K562 (cell line): ENCODE measurements at regions not wholly inside any gene's neighbourhood (a gene's known extent, or its start where the extent isn't known, plus 50 kb on each side); places are given as distances from the start of the nearest gene placed in this dataset.
A peak's percentile ranks its signal among the peaks of the same experiment; 100 is the strongest.

Experiments
- ATF1 ChIP-seq, 2 experiments: fragments of 450-650 bp in 1 of 2; IDR thresholded peaks; 2 replicates each; pipeline ENCODE4 v1.6.1; 2016; ENCODE audit warnings: missing compliant biosample characterization in 1 of 2, missing genetic modification characterization in 1 of 2
- BHLHE40 ChIP-seq: IDR thresholded peaks from 2 replicates; pipeline ENCODE4 v1.6.1; 2011; ENCODE audit warnings: low read length, improper control_type of control experiment
- DPF2 ChIP-seq: fragments of 450-650 bp; IDR thresholded peaks from 2 replicates; pipeline ENCODE4 v1.6.1; 2016
- ELF1 ChIP-seq: fragments of 200-800 bp; sonication (Bioruptor generic); IDR thresholded peaks from 2 replicates; pipeline ENCODE4 v1.6.1; 2016; ENCODE audit warnings: missing genetic modification characterization, missing compliant biosample characterization
- FOXM1 ChIP-seq, 2 experiments: fragments of 450-650 bp in 1 of 2; sonication (generic) in 1 of 2; formaldehyde crosslinking in 1 of 2; IDR thresholded peaks; 2 replicates each; pipeline versions ENCODE4 v1.6.1 to v1.9.0; 2017 to 2022; ENCODE audit warnings: low read depth in 2 of 2, mild to moderate bottlenecking in 2 of 2, missing genetic modification reagents in 1 of 2, moderate library complexity in 1 of 2
- HNRNPK ChIP-seq: fragments of 200-400 bp; formaldehyde crosslinking; IDR thresholded peaks from one replicate; pipeline ENCODE4 v1.6.1; 2018; ENCODE audit warnings: mild to moderate bottlenecking, low read depth, low read length; ENCODE audit not compliant: poor library complexity, severe bottlenecking
- MAZ ChIP-seq, 2 experiments: fragments of 450-650 bp in 1 of 2; sonication (generic) in 1 of 2; formaldehyde crosslinking; IDR thresholded peaks in 1 of 2; conservative IDR thresholded peaks in 1 of 2; 2 replicates each; pipeline versions ENCODE4 v1.4.0 to v1.5.0; 2020; ENCODE audit warnings: mild to moderate bottlenecking in 1 of 2, missing genetic modification reagents in 1 of 2
- MEIS2 ChIP-seq: fragments of 450-650 bp; IDR thresholded peaks from 2 replicates; pipeline ENCODE4 v1.6.1; 2014; ENCODE audit warnings: mild to moderate bottlenecking; ENCODE audit not compliant: partially characterized antibody
- NCOA1 ChIP-seq: fragments of 450-650 bp; IDR thresholded peaks from 2 replicates; pipeline ENCODE4 v1.6.1; 2016; ENCODE audit warnings: low read depth
- NCOA6 ChIP-seq: fragments of 450-650 bp; IDR thresholded peaks from 2 replicates; pipeline ENCODE4 v1.6.1; 2017; ENCODE audit warnings: mild to moderate bottlenecking
- PHF20 ChIP-seq: fragments of 450-650 bp; IDR thresholded peaks from 2 replicates; pipeline ENCODE4 v1.6.1; 2018; ENCODE audit not compliant: partially characterized antibody
- PHF21A ChIP-seq: fragments of 450-650 bp; IDR thresholded peaks from 2 replicates; pipeline ENCODE4 v1.6.1; 2017; ENCODE audit warnings: low read depth, borderline replicate concordance
- SMAD2 ChIP-seq: fragments of 150-350 bp; IDR thresholded peaks from 2 replicates; pipeline ENCODE4 v1.6.1; 2014; ENCODE audit warnings: low read depth, mild to moderate bottlenecking, low read length
- SREBF1 ChIP-seq: fragments of 150-350 bp; IDR thresholded peaks from 2 replicates; pipeline ENCODE4 v1.6.1; 2014; ENCODE audit warnings: antibody characterized with exemption, low read depth, low read length, borderline replicate concordance
- ZC3H4 ChIP-seq: sonication (generic); formaldehyde crosslinking; IDR thresholded peaks from 2 replicates; pipeline ENCODE4 v1.9.0; 2021; ENCODE audit warnings: missing genetic modification reagents, borderline replicate concordance
- ZKSCAN8 ChIP-seq: fragments of 200-800 bp; sonication (Bioruptor generic); IDR thresholded peaks from 2 replicates; pipeline ENCODE4 v1.6.1; 2016; ENCODE audit warnings: missing genetic modification characterization, missing compliant biosample characterization
- ZNF224 ChIP-seq: sonication (generic); formaldehyde crosslinking; IDR thresholded peaks from 2 replicates; pipeline ENCODE4 v1.8.0; 2022; ENCODE audit warnings: mild to moderate bottlenecking, missing genetic modification reagents
- ZNF263 ChIP-seq: sonication (generic); formaldehyde crosslinking; IDR thresholded peaks from 2 replicates; pipeline ENCODE4 v1.8.0; 2022; ENCODE audit warnings: mild to moderate bottlenecking, missing genetic modification reagents, borderline replicate concordance
- ZNF644 ChIP-seq: fragments of 200-800 bp; sonication (Bioruptor generic); IDR thresholded peaks from 2 replicates; pipeline ENCODE4 v1.6.1; 2016; ENCODE audit warnings: low read depth, missing genetic modification characterization, missing compliant biosample characterization
- ZNF766 ChIP-seq: fragments of 200-800 bp; sonication (Bioruptor generic); conservative IDR thresholded peaks from 2 replicates; pipeline ENCODE4 v1.6.1; 2016; ENCODE audit warnings: missing genetic modification characterization, missing compliant biosample characterization
- TF ChIP-seq, protein P1 (sequence below): fragments of 450-650 bp; IDR thresholded peaks from 2 replicates; pipeline ENCODE4 v1.7.0; 2016; ENCODE audit warnings: borderline replicate concordance
- TF ChIP-seq, protein P2 (sequence below): fragments of 250-450 bp; sonication (Bioruptor Pico); IDR thresholded peaks from 2 replicates; pipeline ENCODE4 v1.4.0; 2020; ENCODE audit warnings: mild to moderate bottlenecking, moderate library complexity, borderline replicate concordance
- TF ChIP-seq, protein P3 (sequence below): fragments of 250-450 bp; sonication (Bioruptor Pico); IDR thresholded peaks from 2 replicates; pipeline ENCODE4 v1.5.0; 2020; ENCODE audit warnings: mild to moderate bottlenecking, borderline replicate concordance

DNA sequence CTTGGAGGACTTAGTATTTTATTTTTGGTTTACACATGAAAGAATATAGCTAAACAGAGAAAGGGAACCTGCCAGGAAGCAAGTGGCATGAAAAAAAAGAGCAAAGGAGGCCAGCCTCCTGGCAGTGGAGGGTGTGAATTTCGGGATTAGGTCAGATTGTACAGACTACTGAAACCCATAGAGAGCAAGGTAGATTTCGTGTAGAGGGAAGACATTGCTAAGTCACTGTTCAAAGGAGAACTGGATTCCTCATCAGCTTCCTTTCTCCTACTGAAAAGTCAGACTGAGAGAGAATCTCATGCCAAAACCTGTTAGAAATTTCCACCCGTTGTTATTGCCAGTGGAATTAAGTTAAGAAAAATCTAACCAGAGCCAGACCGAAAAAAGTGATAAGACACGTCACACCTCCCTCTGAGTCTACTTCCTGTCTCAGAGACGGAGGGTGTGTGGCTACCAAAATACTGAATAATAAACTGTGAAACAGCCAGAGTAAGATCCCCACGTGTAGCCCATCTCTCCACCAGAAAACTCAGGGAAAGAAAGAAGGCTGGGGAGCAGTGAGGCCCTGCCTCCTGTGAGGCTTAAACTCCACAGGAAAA, 118.8 kb downstream of the SKIDA1 start (continued):
- TF ChIP-seq, protein P1, sequence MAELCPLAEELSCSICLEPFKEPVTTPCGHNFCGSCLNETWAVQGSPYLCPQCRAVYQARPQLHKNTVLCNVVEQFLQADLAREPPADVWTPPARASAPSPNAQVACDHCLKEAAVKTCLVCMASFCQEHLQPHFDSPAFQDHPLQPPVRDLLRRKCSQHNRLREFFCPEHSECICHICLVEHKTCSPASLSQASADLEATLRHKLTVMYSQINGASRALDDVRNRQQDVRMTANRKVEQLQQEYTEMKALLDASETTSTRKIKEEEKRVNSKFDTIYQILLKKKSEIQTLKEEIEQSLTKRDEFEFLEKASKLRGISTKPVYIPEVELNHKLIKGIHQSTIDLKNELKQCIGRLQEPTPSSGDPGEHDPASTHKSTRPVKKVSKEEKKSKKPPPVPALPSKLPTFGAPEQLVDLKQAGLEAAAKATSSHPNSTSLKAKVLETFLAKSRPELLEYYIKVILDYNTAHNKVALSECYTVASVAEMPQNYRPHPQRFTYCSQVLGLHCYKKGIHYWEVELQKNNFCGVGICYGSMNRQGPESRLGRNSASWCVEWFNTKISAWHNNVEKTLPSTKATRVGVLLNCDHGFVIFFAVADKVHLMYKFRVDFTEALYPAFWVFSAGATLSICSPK, result no peak
- TF ChIP-seq ZNF644 (tag), result no peak
- TF ChIP-seq, protein P2, sequence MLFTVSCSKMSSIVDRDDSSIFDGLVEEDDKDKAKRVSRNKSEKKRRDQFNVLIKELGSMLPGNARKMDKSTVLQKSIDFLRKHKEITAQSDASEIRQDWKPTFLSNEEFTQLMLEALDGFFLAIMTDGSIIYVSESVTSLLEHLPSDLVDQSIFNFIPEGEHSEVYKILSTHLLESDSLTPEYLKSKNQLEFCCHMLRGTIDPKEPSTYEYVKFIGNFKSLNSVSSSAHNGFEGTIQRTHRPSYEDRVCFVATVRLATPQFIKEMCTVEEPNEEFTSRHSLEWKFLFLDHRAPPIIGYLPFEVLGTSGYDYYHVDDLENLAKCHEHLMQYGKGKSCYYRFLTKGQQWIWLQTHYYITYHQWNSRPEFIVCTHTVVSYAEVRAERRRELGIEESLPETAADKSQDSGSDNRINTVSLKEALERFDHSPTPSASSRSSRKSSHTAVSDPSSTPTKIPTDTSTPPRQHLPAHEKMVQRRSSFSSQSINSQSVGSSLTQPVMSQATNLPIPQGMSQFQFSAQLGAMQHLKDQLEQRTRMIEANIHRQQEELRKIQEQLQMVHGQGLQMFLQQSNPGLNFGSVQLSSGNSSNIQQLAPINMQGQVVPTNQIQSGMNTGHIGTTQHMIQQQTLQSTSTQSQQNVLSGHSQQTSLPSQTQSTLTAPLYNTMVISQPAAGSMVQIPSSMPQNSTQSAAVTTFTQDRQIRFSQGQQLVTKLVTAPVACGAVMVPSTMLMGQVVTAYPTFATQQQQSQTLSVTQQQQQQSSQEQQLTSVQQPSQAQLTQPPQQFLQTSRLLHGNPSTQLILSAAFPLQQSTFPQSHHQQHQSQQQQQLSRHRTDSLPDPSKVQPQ (CRISPR knock-in tag), result no peak
- no peak for TF ChIP-seq ZNF263 (CRISPR knock-in tag)
- no peak for TF ChIP-seq FOXM1 (IDR thresholded peaks at IDR 0.05; ENCODE audit: low read depth)
- TF ChIP-seq FOXM1 (CRISPR knock-in tag; IDR thresholded peaks at IDR 0.05; ENCODE audit: low read depth), result no peak
- no peak for TF ChIP-seq PHF20
- TF ChIP-seq NCOA1, result no peak
- TF ChIP-seq ATF1 (CRISPR knock-in tag; IDR thresholded peaks at IDR 0.05), result no peak
- TF ChIP-seq ATF1 (tag; IDR thresholded peaks at IDR 0.05), result peak; percentile 62
- peak; percentile 34; the same call in 1 of the 2 replicates for TF ChIP-seq ELF1 (tag)
- no peak for TF ChIP-seq PHF21A
- TF ChIP-seq ZKSCAN8 (CRISPR knock-in tag), result 0 out of 2 replicates have a peak, but pooled peaks have one; percentile 60
- 0 out of 2 replicates have a peak, but pooled peaks have one; percentile 27 for TF ChIP-seq DPF2
- TF ChIP-seq SREBF1, result no peak
- no peak for TF ChIP-seq HNRNPK
- TF ChIP-seq ZNF224, result no peak
- no peak for TF ChIP-seq ZNF766
- TF ChIP-seq MAZ (CRISPR knock-in tag; conservative IDR thresholded peaks at IDR 0.05 in 1 of 2, IDR thresholded peaks at IDR 0.05 in 1 of 2), result no peak
- no peak for TF ChIP-seq NCOA6
- TF ChIP-seq, protein P3, sequence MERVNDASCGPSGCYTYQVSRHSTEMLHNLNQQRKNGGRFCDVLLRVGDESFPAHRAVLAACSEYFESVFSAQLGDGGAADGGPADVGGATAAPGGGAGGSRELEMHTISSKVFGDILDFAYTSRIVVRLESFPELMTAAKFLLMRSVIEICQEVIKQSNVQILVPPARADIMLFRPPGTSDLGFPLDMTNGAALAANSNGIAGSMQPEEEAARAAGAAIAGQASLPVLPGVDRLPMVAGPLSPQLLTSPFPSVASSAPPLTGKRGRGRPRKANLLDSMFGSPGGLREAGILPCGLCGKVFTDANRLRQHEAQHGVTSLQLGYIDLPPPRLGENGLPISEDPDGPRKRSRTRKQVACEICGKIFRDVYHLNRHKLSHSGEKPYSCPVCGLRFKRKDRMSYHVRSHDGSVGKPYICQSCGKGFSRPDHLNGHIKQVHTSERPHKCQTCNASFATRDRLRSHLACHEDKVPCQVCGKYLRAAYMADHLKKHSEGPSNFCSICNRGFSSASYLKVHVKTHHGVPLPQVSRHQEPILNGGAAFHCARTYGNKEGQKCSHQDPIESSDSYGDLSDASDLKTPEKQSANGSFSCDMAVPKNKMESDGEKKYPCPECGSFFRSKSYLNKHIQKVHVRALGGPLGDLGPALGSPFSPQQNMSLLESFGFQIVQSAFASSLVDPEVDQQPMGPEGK (CRISPR knock-in tag), result no peak
- TF ChIP-seq BHLHE40, result no peak
- no peak for TF ChIP-seq MEIS2
- TF ChIP-seq SMAD2, result no peak
- TF ChIP-seq ZC3H4, result no peak
